AG04450 (cell line): ENCODE measurements at regions not wholly inside any gene's neighbourhood (a gene's known extent, or its start where the extent isn't known, plus 50 kb on each side); places are given as distances from the start of the nearest gene placed in this dataset.

Experiments used
- CTCF ChIA-PET: fragments of 300-600, 350-600 bp; formaldehyde crosslinking; extraction: SDS; loops from one replicate; lab custom pipeline; 2022; ENCODE audit warnings: antibody characterized with exemption, inconsistent platforms; lab: Charles Lee
- POLR2A ChIA-PET: fragments of 350-600 bp; formaldehyde crosslinking; extraction: SDS; loops from one replicate; lab custom pipeline; 2021; ENCODE audit warnings: antibody characterized with exemption, inconsistent platforms; lab: Yijun Ruan, JAX
- DNase-seq: peaks from one replicate; pipeline ENCODE4 v3.0.0-alpha.2; 2011; ENCODE audit warnings: low read depth, low spot score
- H3K27ac ChIP-seq: one replicate; pipeline ENCODE4 v1.5.1; 2012; ENCODE audit warnings: low read depth, low read length, control low read depth
- H3K27me3 ChIP-seq: one replicate; pipeline ENCODE4 v1.6.0; 2012; ENCODE audit warnings: low read length; ENCODE audit not compliant: control insufficient read depth, insufficient read depth
- H3K4me3 ChIP-seq: 2 replicates; pipeline ENCODE4 v1.5.1; 2011; ENCODE audit warnings: mild to moderate bottlenecking, low read depth, low read length, control low read depth
- H3K9me3 ChIP-seq: 2 replicates; pipeline ENCODE4 v1.5.1; 2012; ENCODE audit warnings: low read length; ENCODE audit not compliant: control insufficient read depth, insufficient read depth
- TF ChIP-seq, protein P1 (sequence below): IDR thresholded peaks from 2 replicates; pipeline ENCODE4 v1.5.1; 2011; ENCODE audit warnings: low read depth, low read length, control low read depth, inconsistent platforms

DNA sequence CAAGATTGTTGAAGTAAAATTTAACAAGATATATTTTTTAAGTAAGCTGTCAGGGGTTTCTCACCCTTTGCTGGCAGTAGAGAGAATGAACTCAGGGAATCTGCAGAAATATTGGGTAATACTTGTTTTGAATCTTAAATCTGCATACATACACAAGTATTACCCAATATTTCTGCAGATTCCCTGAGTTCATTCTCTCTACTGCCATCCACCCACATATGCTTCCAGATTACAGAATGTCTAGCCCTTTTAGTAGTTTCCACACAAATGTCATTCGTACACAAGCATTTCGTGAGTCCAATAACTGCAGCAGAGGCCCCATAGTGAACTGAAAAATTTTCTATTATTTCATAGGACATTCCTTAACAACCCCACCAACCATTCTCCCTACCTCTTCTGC, 69.6 kb upstream of the TNFRSF21 start:
- Histone ChIP-seq H3K27me3 (no peaks in the 10 kb centered on the region), H3K27ac (no peak overlapping the region), H3K9me3 (no peaks in the 10 kb centered on the region), H3K4me3 (no peak overlapping the region)
- no peak for DNase-seq
- CTCF ChIA-PET: no interaction called here
- TF ChIP-seq, protein P1, sequence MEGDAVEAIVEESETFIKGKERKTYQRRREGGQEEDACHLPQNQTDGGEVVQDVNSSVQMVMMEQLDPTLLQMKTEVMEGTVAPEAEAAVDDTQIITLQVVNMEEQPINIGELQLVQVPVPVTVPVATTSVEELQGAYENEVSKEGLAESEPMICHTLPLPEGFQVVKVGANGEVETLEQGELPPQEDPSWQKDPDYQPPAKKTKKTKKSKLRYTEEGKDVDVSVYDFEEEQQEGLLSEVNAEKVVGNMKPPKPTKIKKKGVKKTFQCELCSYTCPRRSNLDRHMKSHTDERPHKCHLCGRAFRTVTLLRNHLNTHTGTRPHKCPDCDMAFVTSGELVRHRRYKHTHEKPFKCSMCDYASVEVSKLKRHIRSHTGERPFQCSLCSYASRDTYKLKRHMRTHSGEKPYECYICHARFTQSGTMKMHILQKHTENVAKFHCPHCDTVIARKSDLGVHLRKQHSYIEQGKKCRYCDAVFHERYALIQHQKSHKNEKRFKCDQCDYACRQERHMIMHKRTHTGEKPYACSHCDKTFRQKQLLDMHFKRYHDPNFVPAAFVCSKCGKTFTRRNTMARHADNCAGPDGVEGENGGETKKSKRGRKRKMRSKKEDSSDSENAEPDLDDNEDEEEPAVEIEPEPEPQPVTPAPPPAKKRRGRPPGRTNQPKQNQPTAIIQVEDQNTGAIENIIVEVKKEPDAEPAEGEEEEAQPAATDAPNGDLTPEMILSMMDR: no peak
- POLR2A ChIA-PET: no interaction called here

DNA sequence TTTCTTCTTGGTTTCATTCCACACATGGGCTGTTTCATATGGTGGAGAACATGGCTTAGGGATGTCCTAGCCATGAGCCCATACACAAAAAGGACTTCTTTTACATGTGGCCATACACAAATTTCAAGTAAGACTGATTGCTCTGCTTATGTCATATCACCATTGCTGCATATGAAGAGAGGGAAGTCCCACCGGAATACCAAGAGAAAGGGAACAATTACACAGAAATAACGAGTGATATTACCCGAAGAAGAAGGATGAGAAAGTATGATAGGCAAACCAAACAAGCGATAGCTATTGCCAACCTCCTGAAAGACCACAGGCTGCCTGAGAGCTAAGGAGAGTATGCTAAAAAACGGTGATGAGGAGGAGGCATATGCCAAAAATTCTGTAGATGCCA, 70.5 kb upstream of the TNFRSF21 start:
- TF ChIP-seq, protein P1: no peak
- ChIA-PET CTCF (no interaction called here), POLR2A (no interaction called here)
- Histone ChIP-seq H3K27me3 (no peaks in the 10 kb centered on the region), H3K9me3 (no peaks in the 10 kb centered on the region), H3K27ac (no peak overlapping the region), H3K4me3 (no peak overlapping the region)
- no peak for DNase-seq

DNA sequence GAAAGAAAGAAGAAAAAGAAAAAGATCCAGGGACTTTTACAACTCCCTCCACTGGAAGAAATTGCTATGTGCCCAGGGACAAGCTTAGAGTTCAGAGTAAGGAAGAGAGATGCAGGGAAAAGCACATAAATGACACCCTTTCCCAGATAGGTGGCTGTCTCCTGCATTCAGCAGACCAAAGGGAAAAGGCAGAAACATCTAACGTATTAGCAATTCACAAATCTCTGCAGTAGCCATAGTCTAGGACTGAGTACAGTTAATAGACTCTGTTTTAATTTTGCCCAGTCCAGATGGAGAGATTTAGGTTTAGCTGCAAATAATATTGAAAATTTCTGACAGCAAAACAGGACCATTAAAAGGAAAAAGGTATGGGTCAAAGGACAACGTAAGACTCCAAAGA, 71.3 kb upstream of the TNFRSF21 start:
- no peak for DNase-seq
- CTCF ChIA-PET: no interaction called here
- H3K27me3 ChIP-seq: no peaks in the 10 kb centered on the region
- no peak overlapping the region for H3K4me3 ChIP-seq
- no peak overlapping the region for H3K27ac ChIP-seq
- no peaks in the 10 kb centered on the region for H3K9me3 ChIP-seq
- POLR2A ChIA-PET: no interaction called here
- TF ChIP-seq, protein P1: no peak

DNA sequence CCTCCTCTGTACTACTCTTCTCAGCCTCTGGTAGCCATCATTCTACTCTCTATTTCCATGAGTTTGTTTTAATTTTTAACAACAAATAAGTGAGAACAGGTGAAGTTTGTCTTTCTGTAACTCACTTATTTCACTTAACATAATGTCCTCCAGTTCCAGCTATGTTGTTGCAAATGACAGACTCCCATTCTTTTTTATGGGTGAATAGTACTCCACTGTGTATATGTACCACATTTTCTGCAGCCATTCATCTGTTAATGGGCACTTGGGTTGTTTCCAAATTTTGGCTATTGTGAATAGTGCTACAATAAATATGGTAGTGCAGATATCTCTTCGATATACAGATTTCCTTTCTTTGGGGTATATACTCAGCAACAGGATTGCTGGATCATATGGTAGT, 73.7 kb upstream of the TNFRSF21 start:
- no peak for DNase-seq
- Histone ChIP-seq H3K27me3 (no peaks in the 10 kb centered on the region), H3K27ac (no peak overlapping the region), H3K4me3 (no peak overlapping the region), H3K9me3 (no peaks in the 10 kb centered on the region)
- TF ChIP-seq, protein P1: no peak
- ChIA-PET CTCF (no interaction called here), POLR2A (no interaction called here)

DNA sequence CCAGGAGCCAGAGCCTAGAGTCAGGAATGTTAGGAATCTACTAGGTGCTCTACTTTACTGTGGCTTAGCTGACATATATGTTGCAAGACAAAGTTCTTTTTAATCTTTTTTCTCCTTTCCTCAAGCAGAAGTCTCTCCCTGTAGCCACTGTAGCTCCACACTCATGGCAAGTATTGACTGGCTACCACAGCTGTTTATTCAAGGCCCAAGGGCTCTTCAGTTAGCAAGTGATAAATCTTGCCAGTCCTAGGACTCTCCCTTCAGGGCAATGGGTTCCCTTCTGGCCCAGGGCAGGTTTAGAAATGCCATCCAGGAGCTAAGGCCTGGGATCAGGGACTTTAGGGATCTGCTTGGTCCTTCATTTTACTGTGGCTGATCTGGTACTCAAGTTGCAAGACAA, 82.0 kb upstream of the TNFRSF21 start:
- Histone ChIP-seq H3K4me3 (no peak overlapping the region), H3K27ac (no peak overlapping the region), H3K27me3 (no peaks in the 10 kb centered on the region), H3K9me3 (no peaks in the 10 kb centered on the region)
- DNase-seq: no peak
- TF ChIP-seq, protein P1: no peak
- ChIA-PET POLR2A (no interaction called here), CTCF (no interaction called here)
